Loucy (cell line): ENCODE measurements at regions not wholly inside any gene's neighbourhood (a gene's known extent, or its start where the extent isn't known, plus 50 kb on each side); places are given as distances from the start of the nearest gene placed in this dataset.

Experiments
- H2AFZ ChIP-seq: fragments of 200-600 bp; sonication (generic); 2 replicates; pipeline ENCODE4 v1.6.0; 2016; ENCODE audit warnings: antibody characterized with exemption, mild to moderate bottlenecking, low read length, moderate library complexity
- H3F3A ChIP-seq: fragments of 200-600 bp; 2 replicates; pipeline ENCODE4 v1.6.0; 2016; ENCODE audit warnings: antibody characterized with exemption, low read depth, mild to moderate bottlenecking
- H3K27me3 ChIP-seq: fragments of 200-600 bp; sonication (generic); 2 replicates; pipeline ENCODE4 v1.6.1; 2014; ENCODE audit warnings: low read length, mild to moderate bottlenecking; ENCODE audit not compliant: insufficient read depth, poor library complexity, severe bottlenecking
- H3K36me3 ChIP-seq: fragments of 200-600 bp; sonication (generic); 2 replicates; pipeline ENCODE4 v1.6.1; 2016; ENCODE audit warnings: low read length; ENCODE audit not compliant: insufficient read depth
- H3K4me1 ChIP-seq: fragments of 200-600 bp; sonication (generic); 2 replicates; pipeline ENCODE4 v1.5.1; 2014; ENCODE audit warnings: low read length, mild to moderate bottlenecking; ENCODE audit not compliant: insufficient read depth, poor library complexity, severe bottlenecking
- H3K4me2 ChIP-seq: fragments of 200-600 bp; sonication (generic); 2 replicates; pipeline ENCODE4 v1.6.0; 2014; ENCODE audit warnings: antibody characterized with exemption, low read length, low read depth, mild to moderate bottlenecking; ENCODE audit not compliant: poor library complexity, severe bottlenecking
- H3K4me3 ChIP-seq: fragments of 200-600 bp; sonication (generic); 2 replicates; pipeline ENCODE4 v1.5.1; 2014; ENCODE audit warnings: low read length, mild to moderate bottlenecking, mixed read lengths; ENCODE audit not compliant: poor library complexity, severe bottlenecking
- H3K79me2 ChIP-seq: fragments of 200-600 bp; sonication (generic); 2 replicates; pipeline ENCODE4 v1.6.1; 2014; ENCODE audit warnings: low read length; ENCODE audit not compliant: insufficient read depth
- H3K9ac ChIP-seq: fragments of 200-600 bp; sonication (generic); 2 replicates; pipeline ENCODE4 v1.6.0; 2014; ENCODE audit warnings: mild to moderate bottlenecking, low read depth, low read length, moderate library complexity; ENCODE audit not compliant: poor library complexity, severe bottlenecking
- H3K9me2 ChIP-seq: fragments of 200-600 bp; sonication (generic); replicated peaks from 2 replicates; pipeline ENCODE4 v1.6.1; 2016; ENCODE audit warnings: low read depth, low read length, mixed read lengths
- H3K9me3 ChIP-seq: fragments of 200-600 bp; sonication (generic); 2 replicates; pipeline ENCODE4 v1.6.1; 2014; ENCODE audit warnings: mild to moderate bottlenecking, antibody characterized with exemption, low read length, low read depth; ENCODE audit not compliant: insufficient read depth
- H4K20me1 ChIP-seq: fragments of 200-600 bp; sonication (generic); 2 replicates; pipeline ENCODE4 v1.6.0; 2014; ENCODE audit warnings: antibody characterized with exemption, low read length, mild to moderate bottlenecking; ENCODE audit not compliant: insufficient read depth, poor library complexity, severe bottlenecking
- CTCF ChIP-seq: fragments of 200-600 bp; sonication (generic); conservative IDR thresholded peaks from 2 replicates; pipeline ENCODE4 v1.5.1; 2014; ENCODE audit warnings: mild to moderate bottlenecking, antibody characterized with exemption, low read length
- EZH2phosphoT487 ChIP-seq: fragments of 200-600 bp; IDR thresholded peaks from 2 replicates; pipeline ENCODE4 v1.6.1; 2018; ENCODE audit warnings: antibody characterized with exemption, mild to moderate bottlenecking, moderate library complexity, borderline replicate concordance

- Histone ChIP-seq H2AFZ (no peak overlapping the region), H3K27me3 (no peaks in the 10 kb centered on the region), H3K36me3 (no peaks in the 10 kb centered on the region), H3K79me2 (no peaks in the 10 kb centered on the region), H4K20me1 (no peaks in the 10 kb centered on the region), H3K9me3 (no peaks in the 10 kb centered on the region), H3K9ac (no peak overlapping the region), H3K4me2 (no peak overlapping the region), H3K9me2 (no peaks in the 10 kb centered on the region), H3F3A (no peaks in the 10 kb centered on the region), H3K4me1 (no peaks in the 10 kb centered on the region), H3K4me3 (no peak overlapping the region)
- TF ChIP-seq EZH2phosphoT487 = no peak
- no peak for TF ChIP-seq CTCF
Measured at GRCh38 chr10:128813574-128813973, 653.5 kb upstream of the MGMT start.

- H3K9ac ChIP-seq = no peak overlapping the region
- no peak overlapping the region for H3K4me2 ChIP-seq
- H3K27me3 ChIP-seq = no peaks in the 10 kb centered on the region
- no peaks in the 10 kb centered on the region for H3K9me2 ChIP-seq
- no peaks in the 10 kb centered on the region for H3K4me1 ChIP-seq
- no peaks in the 10 kb centered on the region for H3K36me3 ChIP-seq
- no peaks in the 10 kb centered on the region for H3F3A ChIP-seq
- H3K79me2 ChIP-seq = no peaks in the 10 kb centered on the region
- H3K4me3 ChIP-seq = no peak overlapping the region
- TF ChIP-seq CTCF = no peak
- no peak for TF ChIP-seq EZH2phosphoT487
- H2AFZ ChIP-seq = no peak overlapping the region
- H3K9me3 ChIP-seq = no peaks in the 10 kb centered on the region
- H4K20me1 ChIP-seq = no peaks in the 10 kb centered on the region
Measured at GRCh38 chr10:128814024-128814423, 653.0 kb upstream of the MGMT start.

- H3K9me3 ChIP-seq = no peaks in the 10 kb centered on the region
- no peak overlapping the region for H3K4me3 ChIP-seq
- no peaks in the 10 kb centered on the region for H3K36me3 ChIP-seq
- TF ChIP-seq EZH2phosphoT487 (no peak), CTCF (no peak)
- H3K27me3 ChIP-seq = no peaks in the 10 kb centered on the region
- no peak overlapping the region for H3K9ac ChIP-seq
- H4K20me1 ChIP-seq = no peaks in the 10 kb centered on the region
- H3K9me2 ChIP-seq = no peaks in the 10 kb centered on the region
- no peaks in the 10 kb centered on the region for H3K4me1 ChIP-seq
- no peaks in the 10 kb centered on the region for H3K79me2 ChIP-seq
- no peak overlapping the region for H3K4me2 ChIP-seq
- H3F3A ChIP-seq = no peaks in the 10 kb centered on the region
- no peak overlapping the region for H2AFZ ChIP-seq
Measured at GRCh38 chr10:128814782-128815181, 652.3 kb upstream of the MGMT start.
